HG03175 (cell line): ENCODE measurements at regions not wholly inside any gene's neighbourhood (a gene's known extent, or its start where the extent isn't known, plus 50 kb on each side); places are given as distances from the start of the nearest gene placed in this dataset.
"Not testable (repeated sequence)": the region's sequence is repeated elsewhere in the genome, so short reads cannot be mapped to it uniquely, and the experiment has no call there.

ENCODE experiments used
- ATAC-seq: cut with Tn5 transposase; IDR thresholded peaks from one replicate; pipeline ENCODE4 v1.9.1; 2021; ENCODE audit warnings: mild to moderate bottlenecking, moderate library complexity; ENCODE audit not compliant: unreplicated experiment

DNA sequence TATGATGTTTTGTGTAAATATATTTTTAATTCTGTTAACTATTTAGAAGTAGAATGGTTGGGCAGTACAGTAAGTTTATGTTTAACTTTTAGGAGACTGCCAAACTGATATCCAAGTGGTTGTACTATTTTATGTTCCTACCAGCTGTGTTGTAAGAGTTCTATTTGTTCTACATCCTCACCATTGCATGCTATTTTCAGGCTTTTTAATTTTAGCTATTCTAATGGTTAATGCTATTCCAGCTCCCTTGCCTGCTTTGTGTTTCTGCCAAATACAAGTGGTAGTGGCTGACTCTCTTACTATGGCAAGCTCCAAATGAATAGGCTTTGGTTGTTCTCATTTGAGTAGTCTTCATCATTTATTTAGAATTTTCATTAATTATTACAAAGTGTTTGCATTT, 476.4 kb downstream of the KIF4B start:
- ATAC-seq, result no peak

DNA sequence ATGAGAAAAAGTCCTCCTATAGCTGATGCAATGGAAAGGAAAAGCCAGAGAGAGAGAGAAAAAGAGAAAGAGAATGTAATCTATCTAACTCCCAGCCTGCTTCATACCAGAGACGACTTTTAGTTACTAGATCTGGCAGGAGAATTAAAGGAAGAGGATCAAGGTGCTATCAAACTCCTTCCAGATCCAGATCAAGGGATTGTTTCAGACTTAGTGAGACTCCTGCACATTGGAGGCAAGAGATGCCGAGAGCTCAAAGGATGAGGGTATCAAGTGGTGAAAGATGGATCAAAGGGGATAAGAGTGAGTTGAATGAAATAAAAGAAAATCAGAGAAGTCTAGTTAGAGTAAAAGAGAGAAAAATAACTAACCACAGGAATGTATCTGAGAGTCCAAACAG, 478.6 kb downstream of the KIF4B start:
- no peak for ATAC-seq

DNA sequence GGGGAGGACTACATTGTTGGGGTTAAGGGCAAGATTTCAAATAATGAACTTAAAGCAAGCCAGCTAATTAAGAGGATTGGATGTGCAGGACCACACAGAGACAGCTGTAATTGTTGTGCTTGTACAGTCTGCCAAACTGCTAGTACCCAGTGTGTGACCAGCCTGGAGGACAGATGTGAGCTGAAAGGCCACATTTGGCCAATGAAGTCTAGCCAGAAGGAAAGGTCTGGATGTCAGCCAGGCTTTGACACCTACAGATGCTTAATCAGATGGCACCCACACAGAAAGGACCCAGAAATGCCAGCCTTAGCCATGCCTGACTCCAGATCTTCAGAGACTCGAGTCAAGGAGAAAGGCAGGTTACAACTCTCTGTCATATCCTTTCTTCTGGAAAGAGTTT, 491.1 kb downstream of the KIF4B start:
- no peak for ATAC-seq

DNA sequence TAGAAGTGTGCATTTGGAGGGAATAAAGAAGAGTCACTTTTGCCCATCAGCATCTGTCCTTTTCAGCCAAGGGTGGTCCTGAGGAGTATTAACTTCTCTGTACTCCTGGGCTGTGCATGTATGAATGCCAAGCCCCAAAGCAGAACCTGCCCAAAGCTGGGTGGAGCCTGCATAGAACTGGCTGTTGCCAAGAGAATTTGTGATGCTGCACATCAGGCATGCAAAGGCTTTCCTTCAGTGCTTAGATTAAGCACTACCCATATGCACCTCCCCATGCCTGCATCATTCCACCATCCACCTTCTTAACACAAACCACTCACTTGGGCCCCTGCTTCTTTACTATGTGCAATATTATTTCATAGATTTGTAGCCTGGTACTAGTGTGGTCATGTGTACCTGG, 493.8 kb downstream of the KIF4B start:
- no peak for ATAC-seq

DNA sequence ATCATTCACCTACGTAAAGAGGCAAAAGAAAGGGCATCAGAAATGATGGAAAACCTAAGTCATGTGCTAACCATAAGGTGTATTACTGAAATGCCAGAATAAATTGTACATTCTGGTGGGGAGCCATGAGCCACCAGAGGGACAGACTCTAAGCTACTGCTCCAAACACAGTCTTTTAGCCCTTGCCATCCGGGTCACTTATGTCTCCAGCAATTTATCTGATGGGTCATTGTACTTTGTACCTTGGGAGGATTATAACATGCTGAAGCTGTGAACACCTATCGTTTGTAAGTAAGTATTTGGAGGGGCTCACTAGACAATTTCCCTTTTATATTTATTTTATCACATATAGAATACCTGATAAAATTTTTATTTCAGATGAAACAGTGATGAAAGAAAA, 495.1 kb downstream of the KIF4B start:
- no peak for ATAC-seq

DNA sequence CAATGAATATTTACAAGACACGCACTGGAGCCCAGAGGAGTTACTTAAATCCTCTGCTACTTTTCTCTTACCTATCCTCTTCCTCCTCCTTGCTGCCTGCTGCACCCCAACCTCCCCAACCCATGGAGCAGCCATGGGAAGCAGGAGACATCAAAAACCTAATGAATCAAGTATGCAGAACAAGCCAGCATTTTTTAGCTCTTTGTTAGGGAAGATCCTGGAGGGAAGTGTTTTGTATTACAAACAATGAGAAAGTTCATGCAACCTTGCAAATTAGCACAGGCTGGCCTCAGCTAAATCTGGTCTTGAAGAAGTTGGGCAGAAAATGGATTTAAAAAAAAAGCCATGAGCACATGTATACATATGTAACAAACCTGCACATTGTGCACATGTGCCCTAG, 498.8 kb downstream of the KIF4B start:
- ATAC-seq, result no peak

DNA sequence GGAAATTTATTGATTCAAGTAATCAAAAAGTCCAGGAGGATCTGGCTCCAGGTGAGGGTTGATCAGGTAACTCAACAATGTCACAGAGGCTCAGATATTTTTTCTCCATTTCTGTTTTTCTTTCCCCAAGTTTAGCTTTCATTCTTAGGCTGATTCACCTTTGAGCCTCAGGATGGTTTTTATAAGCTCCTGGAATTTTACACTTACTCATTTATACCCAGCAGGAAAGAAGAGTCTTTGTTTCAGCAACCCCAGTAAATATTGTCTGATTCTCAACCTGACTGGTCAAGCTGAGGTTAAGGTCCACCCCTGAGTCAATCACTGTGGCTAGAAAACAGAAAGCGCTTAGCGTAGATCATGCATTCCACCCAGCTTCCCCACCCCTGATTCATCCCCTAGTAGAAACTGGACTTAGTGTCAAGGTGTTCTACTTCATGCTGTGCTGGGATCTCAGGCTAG, 500.6 kb downstream of the KIF4B start:
- ATAC-seq, result no peak

DNA sequence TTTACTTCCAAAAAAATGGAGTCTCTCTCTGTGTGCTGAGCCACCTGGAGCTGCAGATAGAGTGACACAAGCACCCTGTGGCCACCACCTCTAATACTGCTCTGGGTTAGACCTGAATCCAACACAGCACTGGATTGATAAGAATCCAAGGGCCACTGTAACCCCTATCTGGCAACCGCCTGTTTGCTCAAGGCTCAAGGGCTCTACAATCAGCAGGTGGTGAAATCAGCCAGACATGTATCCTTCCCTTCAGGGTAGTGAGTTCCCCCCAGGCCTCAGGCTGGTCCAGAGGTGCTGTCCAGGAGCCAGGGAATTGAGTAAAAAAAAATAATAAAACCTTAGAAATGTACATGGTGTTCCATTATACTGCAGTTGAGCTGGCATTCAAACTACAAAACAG, 509.0 kb downstream of the KIF4B start:
- no peak for ATAC-seq

DNA sequence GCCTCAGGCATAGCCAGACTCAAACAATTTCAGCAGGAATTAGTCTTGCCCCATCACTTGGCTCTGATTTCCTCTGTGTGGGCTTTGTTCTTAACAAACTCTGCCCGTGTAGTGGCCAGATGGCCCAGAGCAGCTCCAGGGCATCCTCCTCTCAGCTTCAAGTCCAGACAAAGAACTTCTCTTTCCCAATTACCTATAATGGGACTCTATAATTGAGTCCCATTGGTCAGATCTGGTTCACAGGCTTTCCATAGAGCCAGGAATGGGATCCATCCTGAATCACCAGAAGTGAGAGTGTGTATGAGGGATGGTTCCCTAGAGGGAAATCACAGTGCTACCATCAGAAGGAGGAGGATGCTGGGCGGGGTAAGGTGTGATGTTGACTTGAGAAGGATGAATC, 515.8 kb downstream of the KIF4B start:
- ATAC-seq, result no peak

DNA sequence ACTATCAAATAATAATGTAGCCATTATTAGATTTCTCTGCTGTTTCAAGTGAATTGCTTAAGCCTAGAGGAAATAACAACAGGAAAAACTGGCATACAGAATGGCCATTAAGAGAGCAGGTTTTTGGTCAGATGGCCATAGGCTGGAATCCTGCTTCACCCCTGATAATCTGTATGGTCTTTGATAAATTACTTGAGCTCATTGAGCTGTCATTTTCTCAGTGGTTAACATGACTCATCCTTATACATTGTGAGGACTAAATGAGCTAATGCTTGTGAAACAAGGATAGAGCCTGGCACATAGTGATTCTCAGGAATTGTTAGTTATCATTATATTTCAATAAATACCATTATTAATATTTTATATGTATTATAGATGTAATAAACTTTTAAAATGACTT, 516.5 kb downstream of the KIF4B start:
- no peak for ATAC-seq

DNA sequence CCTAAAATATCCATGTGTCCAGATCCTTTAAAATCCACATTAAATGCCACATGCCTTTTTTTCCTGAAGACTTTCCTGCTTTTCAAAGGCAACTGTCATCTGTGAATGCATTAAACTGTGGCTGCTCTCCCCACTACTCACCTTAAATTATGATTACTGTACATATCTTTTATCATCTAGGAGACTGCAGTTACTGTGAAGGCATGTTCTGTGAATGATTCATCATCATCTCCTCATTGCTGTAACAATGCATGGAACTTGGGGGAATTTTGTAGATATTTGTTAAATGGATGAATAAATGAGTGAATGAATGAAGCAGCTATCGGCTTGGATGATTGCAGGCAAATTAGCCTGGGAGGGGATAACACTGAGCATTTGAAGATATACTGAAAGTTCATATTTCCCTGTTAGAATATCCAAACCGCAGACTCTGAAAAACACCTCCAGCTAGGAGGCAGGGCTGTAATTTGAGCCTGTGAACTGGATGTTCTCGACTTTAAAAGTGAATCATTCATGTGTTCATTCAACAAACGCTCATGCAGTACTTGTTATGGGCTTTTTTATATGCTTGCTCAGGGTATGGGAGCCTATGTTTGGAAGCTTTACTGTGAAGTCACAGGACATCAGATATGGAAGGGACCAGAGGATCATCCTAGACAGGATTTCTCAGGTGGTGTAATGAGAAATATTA, 519.2 kb downstream of the KIF4B start:
- ATAC-seq, result no peak

DNA sequence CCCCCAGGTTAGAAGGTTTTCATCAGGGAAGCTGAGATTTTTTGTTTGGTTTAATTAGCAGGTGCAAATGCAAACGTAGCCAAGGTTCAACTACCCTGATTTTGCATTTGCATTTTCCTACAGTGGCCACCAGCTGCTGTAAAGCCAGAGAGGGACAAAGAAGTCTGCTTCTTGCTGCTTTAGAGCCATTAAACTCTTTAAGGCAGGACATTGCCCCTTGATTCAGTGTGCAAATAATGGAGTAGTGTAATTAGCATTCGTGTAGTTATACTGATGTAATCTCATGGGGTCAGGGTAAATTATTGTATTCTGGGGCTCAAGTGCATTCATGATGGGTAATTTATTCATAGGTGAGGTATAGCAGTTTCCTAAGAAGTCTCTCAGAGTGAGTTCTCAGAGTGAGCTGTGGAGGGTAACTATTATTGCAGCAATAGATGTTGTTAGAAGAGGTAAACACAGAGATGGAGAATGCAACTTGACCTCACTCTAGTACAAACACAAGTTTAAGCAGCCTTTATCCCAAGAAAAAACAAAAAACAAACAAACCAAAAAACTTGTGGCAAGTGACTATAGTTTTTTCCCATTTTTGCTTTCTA, 526.5 kb downstream of the KIF4B start:
- no peak for ATAC-seq

DNA sequence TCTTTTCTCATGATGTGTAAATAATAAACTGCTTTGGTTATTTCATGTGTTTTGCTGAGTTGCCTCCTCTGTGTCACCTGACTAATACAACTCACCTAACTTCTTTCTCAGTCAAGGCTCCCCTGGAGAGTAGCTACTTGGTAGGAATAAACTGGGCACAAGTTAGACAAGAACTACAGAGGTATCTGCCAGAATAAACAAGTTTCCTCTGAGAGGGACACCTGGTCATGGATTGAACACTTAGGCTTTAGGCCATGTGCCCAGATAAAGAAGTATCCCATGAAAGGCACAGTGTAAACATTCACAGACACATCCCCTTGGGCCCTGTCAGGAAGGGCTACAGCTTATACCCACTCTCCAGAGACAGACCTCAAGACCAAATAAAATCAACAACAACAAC, 532.5 kb downstream of the KIF4B start:
- no peak for ATAC-seq

DNA sequence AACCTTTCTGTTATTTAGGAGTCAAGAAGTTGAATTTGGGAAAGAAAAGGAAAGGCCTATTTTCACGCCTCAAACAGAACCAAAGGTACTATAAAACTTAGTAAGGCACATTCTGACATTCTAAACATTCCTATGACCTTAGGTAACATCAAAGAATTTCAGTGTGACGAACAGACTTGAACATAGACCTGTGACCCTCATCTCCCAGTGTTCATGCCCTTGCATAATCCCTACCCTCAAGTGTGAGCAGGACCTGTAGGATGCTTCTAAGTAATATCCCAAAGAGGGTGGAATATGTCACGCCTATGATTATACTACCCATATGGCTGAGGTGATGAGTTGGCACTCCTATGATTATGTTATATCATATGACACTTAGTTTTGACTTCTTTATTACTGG, 540.9 kb downstream of the KIF4B start:
- ATAC-seq, result no peak

DNA sequence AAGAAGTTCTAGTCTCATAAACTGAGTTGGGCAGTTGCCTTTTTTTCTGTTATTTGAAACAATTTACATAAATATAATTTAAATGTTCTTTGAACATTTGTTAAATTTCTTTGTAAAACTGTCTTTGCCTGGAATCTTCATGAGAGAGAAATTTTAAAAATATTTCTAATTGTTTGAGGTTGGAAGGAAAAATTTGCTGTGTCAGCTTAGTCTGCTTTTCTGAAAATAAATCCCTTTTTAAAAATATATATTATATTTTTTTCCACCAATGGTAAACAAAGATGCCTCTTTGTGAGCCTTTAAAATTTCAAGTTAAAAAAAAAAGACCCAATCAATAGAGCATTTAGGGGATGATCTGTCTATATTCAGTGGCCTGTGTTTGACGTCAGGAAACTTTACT, 542.7 kb downstream of the KIF4B start:
- ATAC-seq, result no peak

DNA sequence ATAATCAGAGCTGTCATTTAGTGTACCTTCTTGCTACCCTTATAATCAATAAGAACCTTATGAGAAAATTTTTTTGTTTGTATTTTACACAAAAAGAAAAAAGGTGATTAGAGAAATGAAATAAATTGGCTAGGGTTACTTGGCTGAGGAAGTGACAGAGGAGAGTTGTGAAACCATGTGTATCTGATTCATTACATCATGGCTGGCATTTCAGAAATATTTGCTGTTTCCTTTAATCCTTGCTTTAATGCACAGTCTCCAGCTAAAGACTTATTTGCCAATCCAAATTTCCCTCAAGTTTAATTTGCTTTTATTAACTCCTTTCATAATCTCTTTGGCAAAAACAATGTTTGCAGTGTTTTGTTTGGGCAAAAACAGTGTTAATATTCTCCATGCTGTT, 543.1 kb downstream of the KIF4B start:
- ATAC-seq, result no peak

DNA sequence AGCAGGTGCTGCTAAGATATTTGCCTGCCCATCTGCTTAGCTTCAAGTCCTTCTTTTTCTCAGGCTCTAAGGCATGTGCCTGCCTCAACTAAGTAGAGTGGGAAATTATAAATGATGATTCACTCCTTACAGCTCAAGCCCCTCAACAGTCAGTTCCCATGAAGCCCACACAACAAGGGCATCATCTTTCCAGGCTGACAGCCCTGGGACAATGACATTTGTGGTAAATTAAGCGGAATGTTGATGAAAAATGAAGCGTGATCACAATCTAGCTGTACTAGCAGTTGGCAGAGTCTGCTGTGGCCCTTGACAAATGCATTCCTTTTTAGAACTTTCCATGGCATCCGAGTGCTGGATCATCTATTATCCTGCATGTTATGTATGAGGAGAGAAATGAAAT, 548.6 kb downstream of the KIF4B start:
- no peak for ATAC-seq

DNA sequence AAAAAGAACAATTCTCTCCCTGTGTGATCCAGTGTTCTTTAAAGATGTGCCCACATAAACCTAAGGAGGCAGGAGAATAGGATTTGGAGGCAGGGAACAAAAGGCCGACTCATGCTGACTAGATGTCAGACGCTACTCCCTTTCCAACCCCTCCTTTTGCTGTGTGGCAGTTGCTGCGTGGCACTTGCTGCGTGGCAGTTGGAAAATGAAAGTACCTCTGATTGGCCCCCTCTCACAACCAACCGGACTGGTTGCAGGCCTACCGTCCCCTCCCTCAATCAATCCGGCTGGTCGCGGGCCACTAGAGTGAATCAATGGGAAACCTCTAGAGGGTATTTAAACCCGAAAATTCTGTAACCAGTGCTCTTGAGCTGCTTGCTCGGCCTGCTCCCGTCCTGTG, 551.0 kb downstream of the KIF4B start:
- no peak for ATAC-seq

DNA sequence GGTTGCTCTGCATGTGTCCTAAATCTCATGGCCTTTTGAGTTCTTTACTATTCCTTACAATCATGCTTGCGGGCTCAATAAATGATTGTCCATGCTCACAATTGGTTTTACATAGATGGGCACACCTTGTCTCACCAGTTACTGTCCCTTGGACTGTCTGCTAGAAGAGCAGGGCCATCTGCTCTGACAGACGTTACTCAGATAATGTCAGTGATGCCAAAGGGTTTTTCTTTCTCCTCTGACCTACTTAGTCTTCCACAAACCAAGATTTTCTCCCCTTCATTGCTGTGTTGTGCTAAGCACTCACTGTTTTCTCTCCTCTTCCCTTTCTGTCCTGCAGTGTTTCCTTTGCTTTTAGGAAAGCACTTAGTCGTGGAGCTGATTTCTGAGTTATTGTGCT, 562.3 kb downstream of the KIF4B start:
- no peak for ATAC-seq

DNA sequence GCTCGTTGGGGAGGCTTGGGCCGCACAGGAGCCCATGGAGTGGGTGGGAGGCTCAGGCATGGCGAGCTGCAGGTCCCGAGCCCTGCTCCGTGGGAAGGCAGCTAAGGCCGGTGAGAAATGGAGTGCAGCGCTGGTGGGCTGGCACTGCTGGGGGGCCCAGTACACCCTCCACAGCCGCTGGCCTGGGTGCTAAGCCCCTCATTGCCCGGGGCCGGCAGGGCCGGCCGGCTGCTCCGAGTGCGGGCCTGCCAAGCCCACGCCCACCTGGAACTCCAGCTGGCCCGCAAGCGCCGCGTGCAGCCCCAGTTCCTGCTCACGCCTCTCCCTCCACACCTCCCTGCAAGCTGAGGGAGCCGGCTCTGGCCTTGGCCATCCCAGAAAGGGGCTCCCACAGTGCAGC, 573.3 kb downstream of the KIF4B start:
- ATAC-seq, result not testable (repeated sequence)

DNA sequence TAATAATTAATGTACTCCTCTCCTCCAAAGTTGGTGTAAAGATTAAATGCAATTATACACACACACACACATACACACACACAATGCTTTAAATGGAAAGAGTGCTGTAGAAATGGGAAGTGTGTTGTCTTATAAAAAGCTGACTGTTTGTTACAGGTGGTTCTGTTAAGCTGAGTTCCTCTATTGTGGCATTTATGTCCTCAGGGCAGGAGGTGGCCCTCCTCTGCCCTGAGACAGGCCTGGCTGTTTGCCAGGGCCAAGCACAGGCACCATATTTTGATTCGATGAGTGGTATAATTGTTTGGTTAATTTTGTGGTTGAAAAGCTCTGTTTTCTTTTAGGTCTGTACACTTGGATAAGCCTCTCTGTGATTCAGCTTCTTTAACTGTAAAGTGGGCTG, 573.9 kb downstream of the KIF4B start:
- ATAC-seq, result no peak

DNA sequence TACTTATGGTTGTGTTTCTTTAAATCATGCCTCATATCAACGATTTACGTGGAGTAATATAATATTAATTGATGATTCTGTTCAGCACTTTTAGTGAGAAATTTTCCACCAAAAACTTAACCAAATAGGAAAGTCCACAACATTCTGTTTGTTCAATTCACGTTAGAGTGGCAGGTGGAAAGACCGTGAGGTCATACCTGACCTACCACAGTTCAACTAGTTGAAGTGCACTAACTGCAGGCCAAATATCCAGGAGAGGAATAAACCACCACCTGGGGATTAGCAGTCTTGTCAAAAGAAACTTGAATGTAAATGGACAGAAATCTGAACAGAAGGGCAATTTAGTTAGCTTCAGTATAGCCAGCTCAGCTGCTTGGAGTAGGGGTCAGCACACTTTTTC, 577.7 kb downstream of the KIF4B start:
- no peak for ATAC-seq

DNA sequence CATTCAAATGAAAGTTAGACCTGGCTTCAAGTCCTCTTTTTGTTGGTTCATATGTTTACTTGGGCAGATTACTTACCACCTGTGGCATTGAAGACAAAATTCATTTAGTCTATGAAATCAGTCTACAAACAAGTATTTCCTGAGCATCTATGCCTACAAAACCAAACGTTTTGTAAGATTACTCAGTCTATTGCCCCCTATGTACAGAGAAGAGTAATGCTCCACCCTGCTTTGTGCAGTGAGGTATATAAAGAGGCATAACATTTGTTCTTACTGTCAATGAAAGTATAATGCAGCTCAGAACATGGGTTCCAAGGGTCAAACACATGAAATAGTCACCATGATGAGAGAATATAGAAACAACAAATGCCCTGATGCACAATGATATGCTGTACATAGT, 580.7 kb downstream of the KIF4B start:
- ATAC-seq, result no peak
